ENCODE measurements at regions not wholly inside any gene's neighbourhood (a gene's known extent, or its start where the extent isn't known, plus 50 kb on each side); places are given as distances from the start of the nearest gene placed in this dataset.

GRCh38 chr6:91029211-91029610 lies 442.3 kb upstream of the MAP3K7 start:
- no peak for TF ChIP-seq CTCF (IDR thresholded peaks at IDR 0.05)
- TF ChIP-seq POLR2A (IDR thresholded peaks at IDR 0.05) = no peak
